Testis (tissue), 2 donors: ENCODE measurements at regions not wholly inside any gene's neighbourhood (a gene's known extent, or its start where the extent isn't known, plus 50 kb on each side); places are given as distances from the start of the nearest gene placed in this dataset.
"Not testable (repeated sequence)": the region's sequence is repeated elsewhere in the genome, so short reads cannot be mapped to it uniquely, and the experiment has no call there.

Source experiments
- DNase-seq: peaks from one replicate; pipeline ENCODE4 v3.0.0-alpha.2; 2019
- H3K27ac ChIP-seq, 2 donors: fragments of 200-600 bp; sonication (generic); one replicate each; pipeline ENCODE4 v1.5.1; 2019
- H3K27me3 ChIP-seq: fragments of 200-600 bp; sonication (generic); one replicate; pipeline ENCODE4 v1.5.1; 2019
- H3K36me3 ChIP-seq: fragments of 200-600 bp; sonication (generic); one replicate; pipeline ENCODE4 v1.5.1; 2017; ENCODE audit warnings: low read depth; ENCODE audit errors: missing control alignments
- H3K4me1 ChIP-seq: fragments of 200-600 bp; sonication (generic); one replicate; pipeline ENCODE4 v1.5.1; 2019
- H3K4me3 ChIP-seq, 2 donors: fragments of 200-600 bp; sonication (generic); one replicate each; pipeline ENCODE4 v1.5.1; 2017 to 2019
- H3K9me3 ChIP-seq: fragments of 200-600 bp; sonication (generic); one replicate; pipeline ENCODE4 v1.5.1; 2017
- CTCF ChIP-seq, 3 experiments: fragments of 450-650 bp in 2 of 3; fragments of 200-600 bp in 1 of 3; sonication (generic) in 1 of 3; IDR thresholded peaks; one replicate each; pipeline ENCODE4 v1.5.1; 2016 to 2019; ENCODE audit warnings: antibody characterized with exemption in 3 of 3, mild to moderate bottlenecking in 2 of 3, moderate library complexity in 1 of 3
- POLR2A ChIP-seq: fragments of 450-650 bp; IDR thresholded peaks from one replicate; pipeline ENCODE4 v1.6.1; 2017; ENCODE audit warnings: antibody characterized with exemption, mild to moderate bottlenecking, moderate library complexity
- WGBS, 2 donors: methylation state at CpG; one replicate each; pipeline ENCODE4 v1.1.5; 2018; 5-methylcytosine and 5-hydroxymethylcytosine counted together
- intact Hi-C: fragments of 100-400 bp; cut with DNase I; formaldehyde crosslinking; loops from one replicate; pipeline ENCODE4 v1.15.1; 2023; ENCODE audit warnings: low total_unique reads

- intact Hi-C loops: no loop called here
- H3K4me1 ChIP-seq: no peaks in the 10 kb centered on the region
- DNase-seq: no peak
- no peak overlapping the region for H3K4me3 ChIP-seq
- H3K36me3 ChIP-seq: no peaks in the 10 kb centered on the region
- WGBS, 2 donors: 23 to 66% methylated on average over 2 of the region's 2 CpGs
- H3K9me3 ChIP-seq: no peaks in the 10 kb centered on the region
- TF ChIP-seq POLR2A: no peak
- TF ChIP-seq CTCF (IDR thresholded peaks at IDR 0.05): no peak
- no peak overlapping the region for H3K27ac ChIP-seq
- no peaks in the 10 kb centered on the region for H3K27me3 ChIP-seq
Observed at GRCh38 chrX:139429913-139430312, 100.6 kb upstream of the F9 start.

- 77 to 83% methylated on average over 1 to 3 of the region's 3 CpGs for WGBS, 2 donors
- DNase-seq: no peak
- intact Hi-C loops: no loop called here
- no peak overlapping the region for H3K27ac ChIP-seq
- no peak overlapping the region for H3K4me3 ChIP-seq
- H3K36me3 ChIP-seq: no peaks in the 10 kb centered on the region
- no peaks in the 10 kb centered on the region for H3K4me1 ChIP-seq
- TF ChIP-seq POLR2A: no peak
- no peak for TF ChIP-seq CTCF (IDR thresholded peaks at IDR 0.05)
- H3K27me3 ChIP-seq: no peaks in the 10 kb centered on the region
- H3K9me3 ChIP-seq: no peaks in the 10 kb centered on the region
Observed at GRCh38 chrX:139423186-139423585, 107.4 kb upstream of the F9 start.

GRCh38 chrX:139398258-139398657, 132.3 kb upstream of the F9 start:
- H3K4me1 ChIP-seq, intact Hi-C loops, H3K36me3 ChIP-seq, DNase-seq, H3K27me3 ChIP-seq, H3K4me3 ChIP-seq, H3K27ac ChIP-seq, H3K9me3 ChIP-seq: not testable (repeated sequence)
- 91 to 100% methylated on average over 2 of the region's 2 CpGs for WGBS, 2 donors

GRCh38 chrX:139388254-139388653, 142.3 kb upstream of the F9 start:
- no peaks in the 10 kb centered on the region for H3K4me1 ChIP-seq
- no peak for DNase-seq
- no peak for TF ChIP-seq CTCF (IDR thresholded peaks at IDR 0.05)
- TF ChIP-seq POLR2A: no peak
- intact Hi-C loops: no loop called here
- no peak overlapping the region for H3K4me3 ChIP-seq
- H3K27ac ChIP-seq: no peak overlapping the region
- 42 to 66% methylated on average over 2 to 3 of the region's 3 CpGs for WGBS, 2 donors
- H3K36me3 ChIP-seq: no peaks in the 10 kb centered on the region
- no peaks in the 10 kb centered on the region for H3K27me3 ChIP-seq
- H3K9me3 ChIP-seq: no peaks in the 10 kb centered on the region

GRCh38 chrX:139382529-139382928, 148.0 kb upstream of the F9 start:
- Histone ChIP-seq H3K27ac (no peak overlapping the region), H3K27me3 (no peaks in the 10 kb centered on the region), H3K9me3 (no peaks in the 10 kb centered on the region), H3K4me1 (no peaks in the 10 kb centered on the region), H3K4me3 (no peak overlapping the region), H3K36me3 (no peaks in the 10 kb centered on the region)
- DNase-seq: no peak
- intact Hi-C loops: no loop called here
- no CpG with 5 or more reads among the region's 14 CpGs for WGBS, 2 donors
- no peak for TF ChIP-seq CTCF (IDR thresholded peaks at IDR 0.05)
- TF ChIP-seq POLR2A: no peak

GRCh38 chrX:139376547-139376946, 154.0 kb upstream of the F9 start:
- DNase-seq, H3K4me1 ChIP-seq, intact Hi-C loops, H3K27me3 ChIP-seq, H3K27ac ChIP-seq, H3K9me3 ChIP-seq, H3K4me3 ChIP-seq, H3K36me3 ChIP-seq: not testable (repeated sequence)
- WGBS, 2 donors: 90 to 92% methylated on average over 3 of the region's 3 CpGs
